ENCODE measurements at regions not wholly inside any gene's neighbourhood (a gene's known extent, or its start where the extent isn't known, plus 50 kb on each side); places are given as distances from the start of the nearest gene placed in this dataset.
A peak's percentile ranks its signal among the peaks of the same experiment; 100 is the strongest.
"Not testable (repeated sequence)": the region's sequence is repeated elsewhere in the genome, so short reads cannot be mapped to it uniquely, and the experiment has no call there.

DNA sequence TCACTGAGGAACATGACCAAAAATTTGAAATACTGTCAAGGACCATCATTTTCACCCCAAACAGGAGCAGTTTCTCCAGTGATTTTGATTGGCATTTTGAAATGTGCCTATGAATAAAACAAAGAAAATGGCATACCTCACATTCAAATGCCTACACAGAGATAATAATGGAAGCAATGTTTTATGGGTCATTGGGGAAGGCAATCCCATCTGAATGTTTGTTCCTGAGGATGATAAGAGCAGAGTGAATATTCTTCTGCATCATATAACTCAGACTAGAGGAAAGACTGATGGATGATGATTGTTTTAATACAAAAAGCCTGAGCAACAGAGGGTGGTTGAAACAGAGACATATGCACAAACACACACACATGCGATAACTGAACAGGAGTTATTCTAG is 2749.9 kb downstream of the PCDH9 start:
- no peak for DNase-seq (ENCODE audit: extremely low spot score)
- Histone ChIP-seq H3K4me1 (no peaks in the 10 kb centered on the region), H3K27ac (replicated peaks in 1 of 4) (no peak overlapping the region), H3K36me3 (no peaks in the 10 kb centered on the region), H3K27me3 (no peaks in the 10 kb centered on the region), H3K4me3 (no peak overlapping the region), H3K9me3 (no peaks in the 10 kb centered on the region)
- WGBS: 95% methylated on average over 1 of the region's 1 CpG
- no peak for TF ChIP-seq POLR2AphosphoS5 (IDR thresholded peaks at IDR 0.05)
- intact Hi-C loops (cut with DNase I): no loop called here

DNA sequence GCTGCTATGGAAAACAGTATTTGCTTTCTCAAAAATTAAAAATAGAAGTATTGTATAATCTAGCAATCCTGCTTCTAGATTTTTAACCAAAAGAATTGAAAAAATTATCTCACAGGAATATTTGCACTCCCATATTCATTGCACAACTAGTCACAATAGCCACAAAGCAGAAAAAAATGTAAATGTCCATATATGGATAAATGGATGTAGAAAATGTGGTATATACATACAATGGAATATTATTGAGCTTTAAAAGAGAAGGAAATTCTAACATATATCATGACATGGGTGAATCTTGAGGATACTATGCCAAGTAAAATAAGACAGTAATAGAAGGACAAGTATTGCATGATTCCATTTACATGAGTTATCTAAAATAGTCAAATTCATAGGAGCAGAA is 2753.0 kb downstream of the PCDH9 start:
- Histone ChIP-seq H3K4me3 (no peak overlapping the region), H3K36me3 (no peaks in the 10 kb centered on the region), H3K4me1 (peaks cover 0 to 12% (median 2%) of the 10 kb centered on the region in 4 donors), H3K9me3 (no peaks in the 10 kb centered on the region), H3K27me3 (no peaks in the 10 kb centered on the region), H3K27ac (replicated peaks in 1 of 4) (no peak overlapping the region)
- TF ChIP-seq POLR2A (IDR thresholded peaks at IDR 0.05; ENCODE audit: low read depth) (no peak), EP300 (IDR thresholded peaks at IDR 0.05) (no peak), POLR2AphosphoS5 (IDR thresholded peaks at IDR 0.05) (no peak)
- TF ChIP-seq, protein P1, sequence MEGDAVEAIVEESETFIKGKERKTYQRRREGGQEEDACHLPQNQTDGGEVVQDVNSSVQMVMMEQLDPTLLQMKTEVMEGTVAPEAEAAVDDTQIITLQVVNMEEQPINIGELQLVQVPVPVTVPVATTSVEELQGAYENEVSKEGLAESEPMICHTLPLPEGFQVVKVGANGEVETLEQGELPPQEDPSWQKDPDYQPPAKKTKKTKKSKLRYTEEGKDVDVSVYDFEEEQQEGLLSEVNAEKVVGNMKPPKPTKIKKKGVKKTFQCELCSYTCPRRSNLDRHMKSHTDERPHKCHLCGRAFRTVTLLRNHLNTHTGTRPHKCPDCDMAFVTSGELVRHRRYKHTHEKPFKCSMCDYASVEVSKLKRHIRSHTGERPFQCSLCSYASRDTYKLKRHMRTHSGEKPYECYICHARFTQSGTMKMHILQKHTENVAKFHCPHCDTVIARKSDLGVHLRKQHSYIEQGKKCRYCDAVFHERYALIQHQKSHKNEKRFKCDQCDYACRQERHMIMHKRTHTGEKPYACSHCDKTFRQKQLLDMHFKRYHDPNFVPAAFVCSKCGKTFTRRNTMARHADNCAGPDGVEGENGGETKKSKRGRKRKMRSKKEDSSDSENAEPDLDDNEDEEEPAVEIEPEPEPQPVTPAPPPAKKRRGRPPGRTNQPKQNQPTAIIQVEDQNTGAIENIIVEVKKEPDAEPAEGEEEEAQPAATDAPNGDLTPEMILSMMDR (IDR thresholded peaks at IDR 0.05): no peak
- intact Hi-C loops (cut with DNase I): no loop called here
- DNase-seq (ENCODE audit: extremely low spot score): no peak

DNA sequence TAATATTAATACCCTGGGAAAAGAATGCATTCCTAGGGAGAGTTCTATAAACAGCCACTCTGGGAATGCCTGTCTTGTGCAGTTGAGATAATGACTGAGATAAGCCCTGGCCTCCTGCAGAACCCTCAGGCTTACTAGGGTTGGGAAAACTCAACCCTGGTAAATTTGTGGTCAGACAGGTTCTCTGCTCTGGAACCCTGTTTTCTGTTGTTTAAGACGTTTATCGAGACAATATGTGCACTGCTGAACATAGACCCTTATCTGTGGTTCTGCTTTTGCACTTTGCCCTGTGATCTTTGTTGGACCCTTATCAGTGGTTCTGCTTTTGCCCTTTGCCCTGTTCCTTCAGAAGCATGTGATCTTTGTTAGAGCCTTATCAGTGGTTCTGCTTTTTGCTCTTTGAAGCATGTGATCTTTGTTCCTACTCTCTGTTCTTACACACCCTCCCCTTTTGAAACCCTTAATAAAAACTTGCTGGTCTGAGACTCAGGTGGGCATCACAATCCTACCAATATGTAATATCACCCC is 2754.0 kb downstream of the PCDH9 start:
- intact Hi-C loops (cut with DNase I); H3K36me3 ChIP-seq; H3K9me3 ChIP-seq; H3K4me3 ChIP-seq; DNase-seq (ENCODE audit: extremely low spot score); H3K27ac ChIP-seq (replicated peaks in 1 of 4); H3K27me3 ChIP-seq: not testable (repeated sequence)
- peaks cover 0 to 14% (median 2%) of the 10 kb centered on the region in 4 donors for H3K4me1 ChIP-seq
- 100% methylated on average over 2 of the region's 2 CpGs for WGBS

DNA sequence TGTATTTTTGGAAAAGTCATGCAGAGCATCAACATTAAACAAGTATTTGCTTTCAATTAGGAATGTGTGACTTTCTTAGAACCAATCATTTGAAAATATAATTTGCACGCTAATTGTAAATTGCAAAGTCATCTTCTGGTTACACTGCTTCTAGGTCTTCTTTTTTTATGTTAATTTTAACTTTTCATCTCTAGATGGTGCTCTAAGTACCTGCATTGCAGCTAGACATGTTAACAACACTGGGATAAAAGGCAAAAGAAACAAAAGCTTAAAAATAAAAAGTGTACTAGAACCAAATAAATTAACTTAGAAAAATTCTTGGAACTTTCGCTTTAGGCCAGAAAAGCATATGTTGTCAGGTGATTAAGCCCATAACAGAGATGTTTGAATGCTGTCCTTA is 2758.2 kb downstream of the PCDH9 start:
- Histone ChIP-seq H3K27ac (replicated peaks in 1 of 4) (no peak overlapping the region), H3K9me3 (no peaks in the 10 kb centered on the region), H3K36me3 (no peaks in the 10 kb centered on the region), H3K4me1 (peaks cover 0 to 20% (median 5%) of the 10 kb centered on the region in 4 donors), H3K27me3 (no peaks in the 10 kb centered on the region), H3K4me3 (no peak overlapping the region)
- 33% methylated on average over 2 of the region's 2 CpGs for WGBS
- TF ChIP-seq, protein P1 (IDR thresholded peaks at IDR 0.05): peak in 1 of 3 experiments; percentile 37
- no peak for TF ChIP-seq EP300 (IDR thresholded peaks at IDR 0.05)
- DNase-seq (ENCODE audit: extremely low spot score): no peak
- intact Hi-C loops (cut with DNase I): no loop called here

DNA sequence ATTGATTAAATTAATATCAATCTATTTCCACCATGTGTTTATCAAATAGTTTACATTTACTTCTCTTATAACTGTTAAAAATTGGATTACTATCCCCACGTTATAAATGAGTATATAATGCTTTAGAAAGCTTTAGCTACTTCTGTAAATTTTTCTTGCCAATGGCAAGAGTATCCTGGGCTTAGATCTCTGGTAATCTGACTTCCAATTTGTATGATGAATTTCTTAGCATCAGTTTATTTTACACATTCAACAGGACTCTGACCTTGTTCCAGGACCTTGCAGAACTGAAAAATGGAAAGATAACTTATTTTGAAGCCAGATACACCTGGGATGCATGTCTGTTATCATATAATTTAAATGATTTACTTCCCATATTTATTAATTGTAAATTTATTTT is 2759.4 kb downstream of the PCDH9 start:
- TF ChIP-seq, protein P1 (IDR thresholded peaks at IDR 0.05): no peak
- TF ChIP-seq POLR2A (IDR thresholded peaks at IDR 0.05; ENCODE audit: low read depth): no peak
- TF ChIP-seq POLR2AphosphoS5 (IDR thresholded peaks at IDR 0.05): no peak
- no peak for TF ChIP-seq EP300 (IDR thresholded peaks at IDR 0.05)
- WGBS: 64% methylated on average over 1 of the region's 1 CpG
- Histone ChIP-seq H3K9me3 (no peaks in the 10 kb centered on the region), H3K27ac (replicated peaks in 1 of 4) (no peak overlapping the region), H3K4me1 (peaks cover 0 to 20% (median 5%) of the 10 kb centered on the region in 4 donors), H3K4me3 (no peak overlapping the region), H3K27me3 (no peaks in the 10 kb centered on the region), H3K36me3 (no peaks in the 10 kb centered on the region)
- no peak for DNase-seq (ENCODE audit: extremely low spot score)
- intact Hi-C loops (cut with DNase I): no loop called here

DNA sequence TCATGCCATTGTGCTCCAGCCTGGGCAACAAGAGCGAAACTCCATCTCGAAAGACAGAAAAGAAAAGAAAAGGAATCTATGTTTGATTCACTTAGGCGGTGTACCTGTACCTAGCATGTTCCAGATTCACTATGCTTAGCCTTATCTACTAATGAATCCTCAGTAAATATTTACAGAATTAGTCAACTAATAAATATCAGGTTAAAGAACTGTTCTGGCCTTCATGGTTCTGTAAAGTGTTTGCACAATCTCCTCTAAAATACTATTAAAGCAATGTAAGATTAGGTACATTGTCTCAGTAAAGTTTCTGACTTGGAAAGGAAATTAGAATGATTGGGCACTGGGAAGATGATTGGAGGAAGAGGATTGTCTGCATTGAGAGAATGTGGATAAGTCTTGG is 2770.4 kb downstream of the PCDH9 start:
- Histone ChIP-seq H3K27ac (replicated peaks in 1 of 4) (no peak overlapping the region), H3K27me3 (no peaks in the 10 kb centered on the region), H3K9me3 (no peaks in the 10 kb centered on the region), H3K36me3 (no peaks in the 10 kb centered on the region), H3K4me1 (no peaks in the 10 kb centered on the region), H3K4me3 (no peak overlapping the region)
- WGBS: 96% methylated on average over 3 of the region's 3 CpGs
- TF ChIP-seq, protein P1 (IDR thresholded peaks at IDR 0.05): no peak
- TF ChIP-seq POLR2AphosphoS5 (IDR thresholded peaks at IDR 0.05) (no peak), POLR2A (IDR thresholded peaks at IDR 0.05; ENCODE audit: low read depth) (no peak), EP300 (IDR thresholded peaks at IDR 0.05) (no peak)
- intact Hi-C loops (cut with DNase I): no loop called here
- DNase-seq (ENCODE audit: extremely low spot score): no peak

Data from esophagus muscularis mucosa (tissue), 4 donors.